ENCODE measurements at regions not wholly inside any gene's neighbourhood (a gene's known extent, or its start where the extent isn't known, plus 50 kb on each side); places are given as distances from the start of the nearest gene placed in this dataset.

DNA sequence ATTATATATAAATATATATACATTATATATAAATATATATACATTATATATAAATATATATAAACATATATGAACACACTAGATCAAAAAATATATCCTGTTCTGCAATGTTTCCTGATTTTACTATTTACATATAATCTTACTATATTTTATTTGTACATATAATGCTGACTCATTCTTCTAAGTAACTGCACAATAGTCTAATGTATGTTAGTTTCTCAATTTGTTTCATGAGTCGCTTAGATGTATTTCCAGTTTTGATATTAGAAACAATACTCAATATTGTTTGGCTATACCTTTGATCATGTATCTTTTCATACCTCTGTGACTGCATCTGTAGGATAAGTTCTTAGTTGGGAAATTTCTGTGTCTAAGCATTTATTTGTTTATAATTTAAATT is 669.9 kb upstream of the CCDC54 start:
- H3K4me3 ChIP-seq (ENCODE audit: low read depth, low read length), result no peak overlapping the region
- TF ChIP-seq, protein P1, sequence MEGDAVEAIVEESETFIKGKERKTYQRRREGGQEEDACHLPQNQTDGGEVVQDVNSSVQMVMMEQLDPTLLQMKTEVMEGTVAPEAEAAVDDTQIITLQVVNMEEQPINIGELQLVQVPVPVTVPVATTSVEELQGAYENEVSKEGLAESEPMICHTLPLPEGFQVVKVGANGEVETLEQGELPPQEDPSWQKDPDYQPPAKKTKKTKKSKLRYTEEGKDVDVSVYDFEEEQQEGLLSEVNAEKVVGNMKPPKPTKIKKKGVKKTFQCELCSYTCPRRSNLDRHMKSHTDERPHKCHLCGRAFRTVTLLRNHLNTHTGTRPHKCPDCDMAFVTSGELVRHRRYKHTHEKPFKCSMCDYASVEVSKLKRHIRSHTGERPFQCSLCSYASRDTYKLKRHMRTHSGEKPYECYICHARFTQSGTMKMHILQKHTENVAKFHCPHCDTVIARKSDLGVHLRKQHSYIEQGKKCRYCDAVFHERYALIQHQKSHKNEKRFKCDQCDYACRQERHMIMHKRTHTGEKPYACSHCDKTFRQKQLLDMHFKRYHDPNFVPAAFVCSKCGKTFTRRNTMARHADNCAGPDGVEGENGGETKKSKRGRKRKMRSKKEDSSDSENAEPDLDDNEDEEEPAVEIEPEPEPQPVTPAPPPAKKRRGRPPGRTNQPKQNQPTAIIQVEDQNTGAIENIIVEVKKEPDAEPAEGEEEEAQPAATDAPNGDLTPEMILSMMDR (conservative IDR thresholded peaks at IDR 0.05; ENCODE audit: low read depth, low read length), result no peak

DNA sequence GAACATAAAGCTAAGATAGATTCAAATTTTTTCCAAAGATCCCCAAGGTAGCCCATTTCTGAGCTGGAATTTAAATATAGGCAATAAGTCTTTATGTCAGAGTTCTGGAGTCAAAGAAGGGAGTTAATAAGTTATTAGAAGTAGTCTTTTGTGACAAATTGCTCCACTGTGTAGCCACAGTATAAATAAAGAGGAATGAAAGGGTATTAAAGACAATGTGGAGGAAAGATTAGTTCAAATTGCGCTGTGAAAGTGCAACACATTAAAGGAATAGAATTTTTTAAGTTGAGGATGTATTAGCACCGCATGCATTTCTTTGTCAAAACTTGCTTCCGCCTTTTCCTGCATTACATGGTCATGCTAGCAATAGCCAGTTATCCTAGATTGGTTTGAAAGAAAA is 666.6 kb upstream of the CCDC54 start:
- no peak overlapping the region for H3K4me3 ChIP-seq (ENCODE audit: low read depth, low read length)
- no peak for DNase-seq (ENCODE audit: low read depth)
- TF ChIP-seq, protein P1 (conservative IDR thresholded peaks at IDR 0.05; ENCODE audit: low read depth, low read length), result no peak

More for the DNA sequence above, 669.9 kb upstream of the CCDC54 start:
- no peak for DNase-seq (ENCODE audit: low read depth)

DNA sequence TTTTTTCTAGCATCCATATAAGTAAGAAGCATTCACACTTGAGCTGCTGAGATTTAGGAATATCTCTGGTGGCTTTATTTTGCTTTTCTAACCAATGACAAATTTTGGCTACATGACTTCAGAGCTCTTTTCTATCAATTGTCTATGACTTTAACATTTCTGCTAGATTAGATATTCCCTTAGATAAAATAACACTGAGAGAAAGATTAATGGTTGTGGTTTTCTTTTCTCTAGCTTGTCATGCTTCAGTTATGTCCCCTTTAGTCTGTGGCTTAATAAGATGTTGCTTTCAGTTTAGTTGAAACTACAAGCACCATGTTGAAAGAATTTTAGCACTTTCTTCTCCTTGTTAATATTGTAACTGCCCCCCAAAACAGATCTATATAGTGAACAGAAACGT is 665.6 kb upstream of the CCDC54 start:
- TF ChIP-seq, protein P1 (conservative IDR thresholded peaks at IDR 0.05; ENCODE audit: low read depth, low read length), result no peak
- H3K4me3 ChIP-seq (ENCODE audit: low read depth, low read length), result no peak overlapping the region
- DNase-seq (ENCODE audit: low read depth), result no peak

DNA sequence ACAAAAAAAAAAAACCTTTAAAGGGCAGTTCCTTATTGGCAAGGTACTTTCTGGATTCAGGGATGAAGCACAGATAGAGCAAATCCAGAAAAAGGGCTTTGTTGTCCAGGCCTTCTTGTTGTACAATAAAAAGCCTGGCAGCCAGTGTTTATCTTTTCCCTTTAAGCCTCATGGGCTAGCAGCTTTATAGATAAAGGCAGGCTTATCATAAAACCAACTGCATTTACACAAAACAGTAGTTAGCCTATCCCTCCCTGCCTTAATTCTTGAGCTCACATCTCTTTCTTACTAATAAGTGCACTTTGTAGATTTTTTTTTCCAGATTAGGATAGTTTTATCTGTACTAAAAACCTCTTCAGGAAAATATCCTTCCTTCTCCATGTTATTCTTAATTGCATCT is 662.8 kb upstream of the CCDC54 start:
- no peak overlapping the region for H3K4me3 ChIP-seq (ENCODE audit: low read depth, low read length)
- no peak for DNase-seq (ENCODE audit: low read depth)
- TF ChIP-seq, protein P1 (conservative IDR thresholded peaks at IDR 0.05; ENCODE audit: low read depth, low read length), result no peak

DNA sequence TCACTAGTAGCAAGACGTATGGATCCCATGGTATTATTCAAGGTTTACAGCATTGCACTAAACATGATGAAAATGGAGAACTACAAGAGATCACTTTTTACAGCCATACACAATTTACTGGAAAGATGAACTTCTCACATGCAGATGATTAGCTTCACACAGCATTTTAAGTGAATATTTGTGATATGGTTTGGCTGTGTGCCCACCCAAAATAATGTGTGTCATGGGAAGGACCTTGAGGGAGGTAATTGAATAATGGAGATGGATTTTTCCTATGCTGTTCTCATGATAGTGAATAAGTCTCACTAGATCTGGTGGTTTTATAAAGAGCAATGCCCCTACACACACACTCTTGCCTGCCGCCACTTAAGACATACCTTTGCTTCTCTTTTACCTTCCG is 662.0 kb upstream of the CCDC54 start:
- TF ChIP-seq, protein P1 (conservative IDR thresholded peaks at IDR 0.05; ENCODE audit: low read depth, low read length), result no peak
- no peak overlapping the region for H3K4me3 ChIP-seq (ENCODE audit: low read depth, low read length)

DNA sequence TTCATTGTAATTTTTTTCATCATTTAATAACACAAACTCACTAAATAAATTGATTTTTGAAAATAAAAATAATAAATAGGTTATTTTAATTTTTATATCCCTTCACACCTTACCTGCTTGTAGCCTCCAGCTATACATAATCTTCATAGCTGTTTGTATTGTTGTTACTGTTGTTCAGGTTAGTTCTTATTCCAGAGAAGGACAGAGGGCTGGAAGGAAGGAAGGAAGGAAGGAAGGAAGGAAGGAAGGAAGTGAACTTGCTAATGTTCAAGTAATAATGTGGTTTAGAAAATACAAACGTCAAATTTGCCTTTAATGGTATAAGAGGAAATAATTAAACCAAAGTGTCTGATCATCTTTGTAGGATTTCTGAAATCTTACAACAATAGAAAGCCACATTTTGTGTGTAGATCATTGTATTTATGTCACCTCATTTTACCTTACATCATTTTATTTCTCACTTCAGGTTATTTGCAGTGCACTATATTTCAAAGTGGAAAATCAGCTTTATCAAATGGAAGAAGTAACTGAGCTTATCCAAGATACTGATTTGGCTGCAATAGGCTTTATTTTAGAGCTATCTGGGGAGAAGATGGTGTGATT is 660.0 kb upstream of the CCDC54 start:
- no peak overlapping the region for H3K4me3 ChIP-seq (ENCODE audit: low read depth, low read length)
- no peak for DNase-seq (ENCODE audit: low read depth)
- TF ChIP-seq, protein P1 (conservative IDR thresholded peaks at IDR 0.05; ENCODE audit: low read depth, low read length), result no peak

More for the DNA sequence above, 662.0 kb upstream of the CCDC54 start:
- no peak for DNase-seq (ENCODE audit: low read depth)

DNA sequence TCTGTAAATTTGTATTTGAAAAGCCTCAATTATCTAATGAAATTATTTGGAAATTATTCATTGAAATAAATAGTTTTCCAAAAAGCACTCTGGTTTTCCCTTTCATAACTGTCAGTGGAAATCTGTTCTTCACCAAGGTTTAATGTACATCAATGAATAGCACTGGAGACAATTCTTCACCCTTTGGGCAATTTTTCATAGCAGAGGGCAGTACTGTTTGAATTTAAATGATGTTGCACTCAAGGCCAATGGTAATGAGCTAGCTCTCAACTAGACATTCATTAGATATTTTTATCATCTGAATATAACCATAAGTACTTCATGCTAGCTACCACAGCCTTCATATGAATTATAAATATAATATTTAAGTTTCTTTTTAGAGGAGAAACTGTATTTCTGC is 658.2 kb upstream of the CCDC54 start:
- TF ChIP-seq, protein P1 (conservative IDR thresholded peaks at IDR 0.05; ENCODE audit: low read depth, low read length), result no peak
- no peak for DNase-seq (ENCODE audit: low read depth)
- no peak overlapping the region for H3K4me3 ChIP-seq (ENCODE audit: low read depth, low read length)
